Neural cell (in vitro differentiated cells): ENCODE measurements at regions not wholly inside any gene's neighbourhood (a gene's known extent, or its start where the extent isn't known, plus 50 kb on each side); places are given as distances from the start of the nearest gene placed in this dataset.

ENCODE experiments used
- MXI1 ChIP-seq: fragments of 450-650 bp; conservative IDR thresholded peaks from 2 replicates; pipeline ENCODE4 v1.6.1; 2014; ENCODE audit warnings: antibody characterized with exemption, mild to moderate bottlenecking; ENCODE audit not compliant: poor library complexity, severe bottlenecking
- TAF1 ChIP-seq: IDR thresholded peaks from 2 replicates; pipeline ENCODE4 v1.6.1; 2012; ENCODE audit warnings: low read depth
- TF ChIP-seq, protein P1 (sequence below): fragments of 450-650 bp; IDR thresholded peaks from 2 replicates; pipeline ENCODE4 v1.5.1; 2014; ENCODE audit warnings: antibody characterized with exemption, mild to moderate bottlenecking, moderate library complexity; ENCODE audit not compliant: poor library complexity, severe bottlenecking

- TF ChIP-seq MXI1, result no peak
- TF ChIP-seq, protein P1, sequence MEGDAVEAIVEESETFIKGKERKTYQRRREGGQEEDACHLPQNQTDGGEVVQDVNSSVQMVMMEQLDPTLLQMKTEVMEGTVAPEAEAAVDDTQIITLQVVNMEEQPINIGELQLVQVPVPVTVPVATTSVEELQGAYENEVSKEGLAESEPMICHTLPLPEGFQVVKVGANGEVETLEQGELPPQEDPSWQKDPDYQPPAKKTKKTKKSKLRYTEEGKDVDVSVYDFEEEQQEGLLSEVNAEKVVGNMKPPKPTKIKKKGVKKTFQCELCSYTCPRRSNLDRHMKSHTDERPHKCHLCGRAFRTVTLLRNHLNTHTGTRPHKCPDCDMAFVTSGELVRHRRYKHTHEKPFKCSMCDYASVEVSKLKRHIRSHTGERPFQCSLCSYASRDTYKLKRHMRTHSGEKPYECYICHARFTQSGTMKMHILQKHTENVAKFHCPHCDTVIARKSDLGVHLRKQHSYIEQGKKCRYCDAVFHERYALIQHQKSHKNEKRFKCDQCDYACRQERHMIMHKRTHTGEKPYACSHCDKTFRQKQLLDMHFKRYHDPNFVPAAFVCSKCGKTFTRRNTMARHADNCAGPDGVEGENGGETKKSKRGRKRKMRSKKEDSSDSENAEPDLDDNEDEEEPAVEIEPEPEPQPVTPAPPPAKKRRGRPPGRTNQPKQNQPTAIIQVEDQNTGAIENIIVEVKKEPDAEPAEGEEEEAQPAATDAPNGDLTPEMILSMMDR, result no peak
- no peak for TF ChIP-seq TAF1
These were observed 57.6 kb upstream of the URI1 start for GRCh38 chr19:29884466-29884865.
